ENCODE measurements at regions not wholly inside any gene's neighbourhood (a gene's known extent, or its start where the extent isn't known, plus 50 kb on each side); places are given as distances from the start of the nearest gene placed in this dataset.

GRCh38 chr1:195733826-195734225 is 874.4 kb downstream of the KCNT2 start:
- no peak for TF ChIP-seq GATA2 (IDR thresholded peaks at IDR 0.05; ENCODE audit: low read depth, low read length)
- TF ChIP-seq GATA3 (IDR thresholded peaks at IDR 0.05; ENCODE audit: low read depth, low read length) = no peak
